ENCODE measurements at regions not wholly inside any gene's neighbourhood (a gene's known extent, or its start where the extent isn't known, plus 50 kb on each side); places are given as distances from the start of the nearest gene placed in this dataset.
"Not testable (repeated sequence)": the region's sequence is repeated elsewhere in the genome, so short reads cannot be mapped to it uniquely, and the experiment has no call there.

GRCh38 chr5:43839218-43839617 is 236.2 kb downstream of the NNT start:
- DNase-seq (ENCODE audit: low read depth in 3 of 3, low spot score in 2 of 3), result no peak

- DNase-seq (ENCODE audit: low read depth in 3 of 3, low spot score in 2 of 3), result no peak
Observed at GRCh38 chr5:43837996-43838395, 235.0 kb downstream of the NNT start.

GRCh38 chr5:43837091-43837490 is 234.1 kb downstream of the NNT start:
- no peak for DNase-seq (ENCODE audit: low read depth in 3 of 3, low spot score in 2 of 3)

GRCh38 chr5:43833961-43834360 is 231.0 kb downstream of the NNT start:
- no peak for DNase-seq (ENCODE audit: low read depth in 3 of 3, low spot score in 2 of 3)

- not testable (repeated sequence) for DNase-seq (ENCODE audit: low read depth in 3 of 3, low spot score in 2 of 3)
Observed at GRCh38 chr5:43824325-43824964, 221.5 kb downstream of the NNT start.

- DNase-seq (ENCODE audit: low read depth in 3 of 3, low spot score in 2 of 3), result not testable (repeated sequence)
Observed at GRCh38 chr5:43818394-43818793, 215.4 kb downstream of the NNT start.

- no peak for DNase-seq (ENCODE audit: low read depth in 3 of 3, low spot score in 2 of 3)
Observed at GRCh38 chr5:43815497-43815896, 212.5 kb downstream of the NNT start.

- DNase-seq (ENCODE audit: low read depth in 3 of 3, low spot score in 2 of 3), result no peak
Observed at GRCh38 chr5:43804723-43805122, 201.7 kb downstream of the NNT start.

GRCh38 chr5:43804041-43804440 is 201.1 kb downstream of the NNT start:
- DNase-seq (ENCODE audit: low read depth in 3 of 3, low spot score in 2 of 3), result no peak

- no peak for DNase-seq (ENCODE audit: low read depth in 3 of 3, low spot score in 2 of 3)
Observed at GRCh38 chr5:43802651-43803050, 199.7 kb downstream of the NNT start.

GRCh38 chr5:43802119-43802518 is 199.1 kb downstream of the NNT start:
- no peak for DNase-seq (ENCODE audit: low read depth in 3 of 3, low spot score in 2 of 3)

- DNase-seq (ENCODE audit: low read depth in 3 of 3, low spot score in 2 of 3), result no peak
Observed at GRCh38 chr5:43798740-43799139, 195.8 kb downstream of the NNT start.

- DNase-seq (ENCODE audit: low read depth in 3 of 3, low spot score in 2 of 3), result not testable (repeated sequence)
Observed at GRCh38 chr5:43791880-43792279, 188.9 kb downstream of the NNT start.

GRCh38 chr5:43785198-43785597 is 182.2 kb downstream of the NNT start:
- no peak for DNase-seq (ENCODE audit: low read depth in 3 of 3, low spot score in 2 of 3)

GRCh38 chr5:43780586-43780985 is 177.6 kb downstream of the NNT start:
- DNase-seq (ENCODE audit: low read depth in 3 of 3, low spot score in 2 of 3), result no peak

GRCh38 chr5:43774881-43775399 is 172.0 kb downstream of the NNT start:
- DNase-seq (ENCODE audit: low read depth in 3 of 3, low spot score in 2 of 3), result no peak

GRCh38 chr5:43773478-43773844 is 170.5 kb downstream of the NNT start:
- no peak for DNase-seq (ENCODE audit: low read depth in 3 of 3, low spot score in 2 of 3)

- no peak for DNase-seq (ENCODE audit: low read depth in 3 of 3, low spot score in 2 of 3)
Observed at GRCh38 chr5:43772764-43773477, 169.9 kb downstream of the NNT start.

- no peak for DNase-seq (ENCODE audit: low read depth in 3 of 3, low spot score in 2 of 3)
Observed at GRCh38 chr5:43772458-43772763, 169.4 kb downstream of the NNT start.

- DNase-seq (ENCODE audit: low read depth in 3 of 3, low spot score in 2 of 3), result no peak
Observed at GRCh38 chr5:43771611-43772031, 168.6 kb downstream of the NNT start.

GRCh38 chr5:43769571-43770355 is 166.8 kb downstream of the NNT start:
- DNase-seq (ENCODE audit: low read depth in 3 of 3, low spot score in 2 of 3), result no peak

Data from right renal cortex interstitium (tissue), 3 donors.